ENCODE measurements at regions not wholly inside any gene's neighbourhood (a gene's known extent, or its start where the extent isn't known, plus 50 kb on each side); places are given as distances from the start of the nearest gene placed in this dataset.

DNA sequence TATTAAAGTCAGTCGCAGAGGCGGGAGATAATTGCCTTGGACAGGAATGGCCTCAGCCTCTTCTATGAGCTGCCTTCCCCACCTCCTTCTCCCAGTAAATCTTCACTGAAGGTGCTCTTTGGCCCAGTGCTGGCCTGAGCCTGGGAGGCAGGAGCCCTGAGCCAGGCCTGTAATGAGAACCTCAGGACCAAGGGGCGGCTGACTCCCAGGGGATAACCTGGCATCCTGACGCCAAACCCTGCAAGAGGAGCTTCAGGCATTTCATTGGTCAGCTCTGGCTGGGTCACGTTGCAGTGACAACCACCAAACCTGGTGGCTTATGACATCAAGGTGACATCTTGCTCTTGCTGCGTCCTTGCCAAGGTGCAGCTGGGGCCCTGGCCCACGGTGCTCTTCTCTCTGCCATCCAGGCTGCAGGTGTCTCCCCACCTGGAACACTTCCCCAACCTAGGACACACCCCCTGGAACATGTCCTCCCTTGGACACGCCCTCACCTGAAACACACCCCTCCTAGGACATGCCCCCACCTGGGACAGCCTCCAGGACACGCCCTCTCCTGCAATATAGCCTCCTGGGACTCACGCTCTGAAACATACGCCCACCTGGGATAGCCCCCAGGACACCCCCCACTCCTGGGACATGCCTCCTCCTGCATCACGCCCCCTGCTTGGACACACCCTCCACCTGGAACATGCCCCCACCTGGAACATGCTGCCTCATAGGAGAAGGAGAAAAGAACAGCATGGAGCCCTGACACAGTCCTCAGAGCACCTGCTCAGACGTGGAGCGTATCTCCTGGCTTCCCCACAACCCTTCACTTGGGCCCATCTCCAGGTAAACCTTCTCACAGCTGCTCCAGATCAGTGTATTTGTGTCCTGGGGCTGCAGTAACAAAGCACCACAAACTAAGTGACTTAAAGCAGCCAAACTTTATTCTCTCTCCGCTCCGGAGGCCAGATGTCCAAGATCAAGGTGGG, 333.6 kb downstream of the NPHP4 start:
- DNase-seq, result no peak

DNA sequence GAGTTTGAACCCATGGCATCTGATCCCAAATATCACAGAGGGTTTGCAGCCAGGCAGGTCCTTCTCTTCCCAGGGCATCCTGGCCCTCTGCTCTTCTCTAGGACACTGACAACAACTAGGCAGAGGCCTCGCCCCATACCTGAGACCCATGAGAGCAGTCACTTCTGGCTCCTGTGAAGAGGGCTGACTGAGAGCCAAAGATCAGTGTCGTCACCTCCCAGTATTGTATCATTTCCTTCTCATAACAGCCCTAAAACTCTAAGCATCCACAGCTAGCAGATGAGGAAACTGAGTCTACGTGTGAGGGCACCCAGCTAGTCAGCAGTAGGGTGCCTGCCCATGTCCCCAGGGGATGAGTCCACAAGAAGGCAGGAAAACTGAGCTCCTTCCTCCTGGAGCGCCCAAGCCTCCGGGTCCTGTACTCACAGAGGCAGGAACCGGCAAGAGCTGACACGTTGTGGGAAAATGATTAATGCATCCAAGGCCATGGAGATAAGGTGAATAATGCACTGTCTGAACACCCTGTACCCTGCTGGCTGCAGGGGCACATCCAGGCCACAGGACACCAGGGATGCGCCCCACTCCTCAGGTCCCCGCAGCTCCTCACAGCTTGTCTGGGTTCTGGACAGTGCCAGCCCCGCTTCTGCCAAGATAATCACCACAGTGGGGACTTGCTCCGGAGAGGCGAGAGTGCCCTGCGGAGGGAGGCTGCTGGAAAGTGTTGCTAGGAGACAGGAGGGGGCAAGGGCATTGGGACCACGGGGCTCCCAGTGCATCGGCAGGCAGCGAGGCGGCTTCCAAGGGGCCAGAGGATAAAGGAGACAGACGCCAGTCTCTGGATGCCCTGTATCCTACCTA, 340.0 kb downstream of the NPHP4 start:
- no peak for DNase-seq

DNA sequence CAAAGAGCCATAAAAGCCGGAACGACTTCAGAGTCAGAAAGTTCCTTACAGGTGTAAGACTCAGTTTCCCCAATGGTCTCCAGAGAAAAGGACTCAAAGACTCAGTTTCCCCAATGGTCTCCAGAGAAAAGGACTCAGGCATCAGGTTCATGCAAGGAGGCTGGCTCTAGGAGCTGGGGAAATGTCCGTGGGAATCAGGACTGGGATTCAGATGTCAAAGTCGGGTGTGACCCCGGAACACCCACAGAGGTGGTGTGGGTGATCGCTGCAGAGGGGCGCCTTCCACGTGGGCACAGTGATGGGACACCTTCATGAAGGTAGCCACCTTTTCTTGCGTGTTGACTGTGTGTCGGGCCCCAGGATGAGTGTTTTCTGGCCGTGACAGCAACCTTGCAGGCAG, 340.8 kb downstream of the NPHP4 start:
- no peak for DNase-seq

DNA sequence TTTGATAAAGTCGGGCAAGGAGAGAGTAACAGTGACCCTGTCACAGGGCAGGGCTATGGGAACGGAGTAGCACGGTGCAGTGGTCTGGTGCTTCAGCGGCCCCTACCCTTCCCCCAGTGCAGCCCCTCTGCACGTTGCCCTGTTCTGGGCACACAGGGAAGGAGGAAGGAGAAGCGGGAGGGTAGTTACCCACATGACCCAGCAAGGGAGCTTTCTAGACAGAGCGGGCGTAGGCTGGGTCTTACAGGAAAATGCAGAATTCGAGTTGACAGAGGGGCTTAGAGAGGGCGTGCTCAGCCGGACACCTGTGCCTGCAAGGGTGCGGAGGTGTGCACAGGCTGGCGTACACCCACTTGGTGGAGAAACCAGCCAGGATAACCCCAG, 341.2 kb downstream of the NPHP4 start:
- no peak for DNase-seq

DNA sequence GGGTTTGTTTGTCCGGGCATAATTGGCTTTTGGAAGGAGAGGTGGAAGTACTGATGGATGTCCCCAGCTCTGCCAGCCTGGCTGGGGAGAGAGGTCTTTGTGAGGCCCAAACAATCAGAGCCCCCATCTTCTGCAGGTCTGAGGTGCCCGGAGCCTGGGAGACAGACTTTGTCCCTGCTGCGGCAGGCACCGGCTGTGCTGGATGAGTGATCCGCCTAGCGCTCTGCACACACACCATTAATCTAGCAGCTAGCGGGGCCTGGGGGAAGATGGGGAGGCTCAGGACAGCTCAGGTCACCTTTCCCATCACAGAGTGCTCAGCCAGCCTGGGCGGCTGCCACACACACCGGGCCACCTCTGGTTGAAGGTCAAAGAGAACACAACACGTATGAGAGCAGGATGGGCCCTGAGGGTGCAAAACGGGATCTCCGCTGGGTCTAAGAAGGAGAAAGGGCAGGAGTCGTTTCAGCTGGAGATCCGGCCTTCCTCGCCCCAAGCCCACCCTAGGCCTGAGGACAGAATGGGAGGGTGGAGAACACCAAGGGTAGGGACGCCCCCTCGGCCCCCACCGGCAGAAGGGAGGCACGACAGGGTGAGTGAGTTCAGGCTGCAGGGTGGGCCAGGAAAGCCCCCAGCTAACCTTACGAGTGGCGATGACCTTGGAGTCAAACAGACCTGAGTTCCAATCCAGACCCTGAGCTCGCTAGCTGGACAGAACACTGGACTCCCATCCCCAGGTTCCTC, 341.8 kb downstream of the NPHP4 start:
- no peak for DNase-seq

DNA sequence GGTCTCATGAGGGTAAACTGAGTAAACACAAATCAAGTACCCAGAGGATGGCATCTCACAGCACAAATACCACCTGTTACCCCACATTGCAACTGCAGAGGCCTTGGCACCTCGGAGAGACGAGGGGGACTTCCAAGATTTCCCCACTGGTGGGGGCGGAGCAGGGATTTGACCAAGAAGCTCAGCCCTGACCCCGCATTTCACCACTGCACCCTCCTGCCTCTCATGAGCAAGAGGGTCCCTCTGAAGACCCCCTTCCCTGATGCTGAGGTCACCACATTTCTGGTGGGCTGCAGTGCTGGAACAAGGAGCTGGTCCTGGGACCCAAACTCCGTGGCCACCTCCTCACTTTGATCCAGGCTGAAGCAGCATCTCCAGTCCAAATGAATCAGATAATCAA, 342.4 kb downstream of the NPHP4 start:
- no peak for DNase-seq

DNA sequence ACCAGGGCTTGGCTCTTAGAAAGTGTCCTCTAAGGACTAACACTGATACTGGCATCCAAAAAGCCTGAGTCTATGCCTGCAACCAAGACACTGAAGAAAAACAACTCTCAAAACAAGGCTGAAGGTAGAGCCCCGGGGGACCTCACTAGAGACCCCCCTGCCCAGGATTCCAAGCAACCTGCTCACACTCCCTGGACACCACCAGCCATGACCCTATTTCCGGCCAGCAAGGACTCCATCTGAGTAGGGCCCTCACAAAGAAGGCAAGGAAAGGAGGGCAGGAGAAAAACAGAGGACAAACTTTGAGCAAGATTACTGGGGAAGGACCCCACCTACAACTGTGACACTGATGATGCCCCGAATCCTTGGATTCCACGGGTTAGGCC, 343.1 kb downstream of the NPHP4 start:
- DNase-seq, result no peak

DNA sequence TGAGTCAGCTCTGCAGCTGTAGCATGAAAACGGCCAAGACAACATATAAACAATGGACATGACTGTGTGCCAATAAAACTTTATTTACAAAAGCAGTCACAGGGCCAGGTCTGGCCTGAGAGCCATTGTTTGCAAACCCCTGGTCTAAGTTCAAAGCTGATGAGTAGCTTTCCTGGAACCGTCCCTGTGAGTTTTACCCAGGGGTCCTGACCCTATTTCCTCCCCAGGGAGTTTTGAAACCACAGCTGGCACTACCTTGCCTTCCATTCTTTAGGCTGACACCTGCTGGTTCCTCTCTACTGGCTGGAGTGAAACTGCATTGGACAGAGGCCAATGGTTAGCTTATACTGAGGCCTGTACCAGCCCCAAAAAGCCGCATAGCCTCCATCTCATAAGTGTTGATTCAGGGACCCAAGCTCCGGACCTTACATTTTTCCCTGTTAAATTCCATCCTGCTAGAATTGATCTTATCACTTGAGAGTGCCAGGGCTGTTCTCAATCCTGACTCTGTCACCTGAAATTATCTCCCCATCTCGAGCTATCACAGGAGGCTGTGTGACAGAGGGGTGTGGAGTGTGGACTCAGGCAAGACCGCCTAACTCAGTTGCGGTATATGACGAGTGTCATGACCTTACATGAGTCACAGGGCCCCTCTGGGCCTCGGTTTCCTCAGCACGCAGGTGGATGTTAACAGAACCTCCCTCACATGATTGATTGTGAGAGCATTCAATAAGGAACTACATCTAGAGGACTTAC, 343.6 kb downstream of the NPHP4 start:
- DNase-seq, result no peak

DNA sequence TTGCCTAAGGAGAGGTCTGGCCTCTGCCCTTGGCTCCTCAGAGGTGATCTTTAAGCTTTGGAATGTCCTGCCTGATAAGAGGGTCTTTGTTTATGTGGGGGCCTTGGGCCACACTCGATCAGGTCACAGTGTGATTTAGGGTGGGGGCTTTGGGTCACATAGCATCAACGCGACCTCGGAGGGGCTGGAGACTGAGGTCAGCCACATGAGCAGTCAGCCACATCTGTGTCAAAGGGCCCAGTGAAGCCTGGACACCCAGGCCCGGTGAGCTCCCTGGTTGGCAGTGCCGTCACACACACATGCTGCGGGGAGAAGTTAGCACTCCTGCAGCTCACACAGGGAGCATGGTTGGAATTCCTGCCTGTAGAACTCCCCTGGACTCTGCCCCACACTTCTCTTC, 345.0 kb downstream of the NPHP4 start:
- DNase-seq, result no peak

DNA sequence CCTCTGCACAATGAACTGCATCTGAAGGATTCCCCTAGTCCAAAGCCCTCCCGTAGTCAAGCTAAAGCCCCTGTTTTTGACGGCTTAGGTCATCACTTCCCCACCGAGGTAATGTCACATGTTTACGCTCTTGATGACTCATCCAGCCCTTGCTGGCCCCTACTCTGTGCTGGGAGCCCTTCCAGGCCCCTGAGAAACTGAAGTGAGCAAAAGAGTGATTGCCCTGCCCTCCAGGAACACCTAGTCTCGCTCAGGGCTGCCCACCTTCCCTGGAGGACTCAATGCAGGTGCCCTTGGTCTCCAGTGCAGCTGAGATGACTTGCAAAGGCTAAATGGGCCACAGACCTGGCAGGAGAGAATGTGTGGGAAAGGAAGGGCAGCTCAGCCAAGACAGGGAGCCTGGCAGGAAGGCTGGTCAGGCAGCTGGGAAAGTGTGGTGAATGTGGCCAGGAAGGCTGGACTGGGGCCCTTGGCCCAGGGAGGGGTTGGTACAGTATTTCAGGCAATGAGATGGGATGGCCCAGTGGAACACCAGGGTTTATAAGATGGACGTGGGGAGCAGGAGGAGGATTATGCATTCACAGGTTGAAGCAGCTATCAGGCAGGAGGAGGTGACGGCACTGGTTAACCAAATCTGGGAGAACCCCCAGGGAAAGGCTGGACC, 345.6 kb downstream of the NPHP4 start:
- no peak for DNase-seq

DNA sequence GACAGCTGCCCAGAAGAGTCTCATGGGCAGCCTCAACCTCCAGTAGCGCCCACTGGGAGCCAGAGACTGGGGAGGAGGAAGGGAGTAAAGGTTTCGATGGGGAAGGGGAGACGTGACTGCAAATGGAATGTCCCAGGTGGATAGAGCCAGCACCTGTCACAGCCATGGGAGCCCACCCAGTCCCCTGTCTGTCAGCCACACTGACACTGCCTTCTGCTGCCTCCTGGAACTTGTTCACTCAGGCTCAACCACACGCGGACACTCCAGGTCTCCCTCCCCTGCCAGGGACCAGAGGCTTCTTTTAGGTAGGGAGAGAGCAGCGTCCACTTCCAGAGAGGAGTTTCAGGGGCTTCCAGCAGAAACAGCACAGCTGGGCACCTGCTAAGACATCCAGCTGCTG, 346.3 kb downstream of the NPHP4 start:
- no peak for DNase-seq

DNA sequence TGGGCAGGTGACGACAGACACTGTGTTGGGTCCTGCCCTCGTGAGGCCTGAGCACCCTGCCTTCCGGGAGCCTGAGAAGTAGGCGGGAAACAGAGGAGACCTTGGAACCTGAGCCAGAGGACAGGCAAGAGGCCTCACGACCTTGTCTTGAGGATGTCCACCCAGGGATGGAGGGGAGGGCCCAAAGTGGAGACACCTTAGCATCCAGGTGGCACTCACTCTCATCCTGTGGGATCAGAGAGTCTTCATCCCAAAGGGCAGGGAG, 347.2 kb downstream of the NPHP4 start:
- no peak for DNase-seq

DNA sequence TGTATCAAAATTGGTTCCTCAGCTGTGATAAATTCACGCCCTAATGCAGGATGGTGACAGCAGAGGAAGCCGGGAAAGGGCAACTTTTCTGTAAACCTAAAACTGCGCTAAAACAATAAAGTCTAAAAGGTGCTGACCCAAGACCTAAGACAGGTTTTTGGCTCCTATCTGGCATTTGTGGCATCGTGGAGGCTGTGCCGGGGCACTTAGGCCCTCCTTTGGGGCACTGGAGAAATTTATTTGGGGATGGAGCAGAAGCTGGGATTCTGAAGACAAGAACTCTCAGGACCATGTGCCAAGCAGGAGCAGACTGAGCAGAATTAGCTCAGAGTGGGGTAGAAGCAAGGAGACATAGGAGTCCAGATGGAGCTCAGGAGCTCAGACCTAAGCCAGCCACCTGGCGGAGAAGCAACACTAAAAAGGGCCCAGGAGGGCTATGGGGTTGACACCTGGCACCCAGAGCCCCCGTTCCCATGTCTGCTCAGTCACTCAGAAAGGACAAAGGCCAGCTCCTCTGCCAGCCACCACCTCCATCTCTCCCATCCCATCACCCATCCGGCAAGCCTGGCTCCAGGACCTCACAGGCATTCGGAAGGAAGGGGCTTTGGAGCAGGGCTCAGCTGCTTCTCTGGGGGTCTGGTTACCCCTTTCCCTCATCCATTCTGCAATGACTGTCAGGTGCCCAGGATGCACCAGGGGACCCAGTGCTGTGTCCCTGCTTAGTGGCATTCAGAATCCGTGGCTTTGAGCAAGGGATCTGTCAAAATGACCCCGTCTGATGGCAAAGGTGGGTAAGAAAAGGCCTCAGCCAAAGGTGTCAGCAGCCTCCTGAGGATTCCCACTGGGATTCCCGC, 347.7 kb downstream of the NPHP4 start:
- DNase-seq, result no peak

DNA sequence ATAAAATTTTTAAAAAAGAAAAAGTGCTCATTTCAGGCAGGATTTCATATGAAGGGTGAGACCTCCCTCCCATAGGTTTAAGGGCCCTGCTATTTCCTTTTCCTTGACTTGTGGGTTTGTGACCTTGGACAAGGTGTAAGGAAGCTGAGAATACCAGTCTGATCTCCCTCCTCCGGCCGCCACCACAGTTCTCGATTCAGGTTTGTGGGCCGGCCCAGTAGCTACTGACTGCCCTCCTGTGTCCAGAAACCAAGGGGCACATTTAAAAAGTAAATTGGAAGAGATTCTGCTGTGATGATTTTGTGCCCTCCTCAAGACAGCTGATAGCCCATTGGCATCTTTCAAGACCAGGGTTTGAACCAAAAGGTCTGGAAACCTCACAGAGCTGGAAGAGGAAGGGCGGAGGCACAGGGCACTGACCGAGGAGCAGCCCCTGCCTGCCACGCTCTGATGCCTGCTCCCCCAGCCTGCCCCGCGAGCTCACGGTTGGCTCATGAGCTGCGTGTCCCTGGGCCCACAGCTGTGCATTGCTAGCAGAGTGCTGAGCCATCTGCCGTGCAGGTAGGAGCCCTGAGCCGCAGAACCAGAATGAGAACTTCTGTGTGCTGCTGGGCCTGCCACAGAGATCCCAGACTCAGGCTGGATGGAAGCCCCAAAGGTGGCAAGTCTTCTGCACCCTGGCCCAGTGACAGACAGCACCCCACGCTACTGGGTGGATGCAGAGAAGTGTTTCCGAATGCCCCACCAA, 348.7 kb downstream of the NPHP4 start:
- DNase-seq, result no peak

DNA sequence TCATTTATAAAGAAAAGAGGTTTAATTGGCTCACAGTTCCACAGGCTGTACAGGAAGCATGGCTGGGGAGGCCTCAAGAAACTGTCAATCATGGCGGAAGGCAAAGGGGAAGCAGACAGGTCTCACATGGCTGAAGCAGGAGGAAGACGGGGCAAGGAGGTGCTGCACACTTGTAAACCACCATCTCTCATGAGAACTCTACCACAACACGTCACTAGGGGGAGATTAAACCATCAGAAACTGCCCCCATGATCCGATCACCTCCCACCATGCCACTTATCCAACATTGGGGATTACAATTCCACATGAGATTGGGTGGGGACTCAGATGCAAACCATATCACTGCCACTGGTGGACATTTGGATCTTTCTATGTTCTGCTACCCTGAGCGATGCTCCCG, 351.4 kb downstream of the NPHP4 start:
- no peak for DNase-seq

DNA sequence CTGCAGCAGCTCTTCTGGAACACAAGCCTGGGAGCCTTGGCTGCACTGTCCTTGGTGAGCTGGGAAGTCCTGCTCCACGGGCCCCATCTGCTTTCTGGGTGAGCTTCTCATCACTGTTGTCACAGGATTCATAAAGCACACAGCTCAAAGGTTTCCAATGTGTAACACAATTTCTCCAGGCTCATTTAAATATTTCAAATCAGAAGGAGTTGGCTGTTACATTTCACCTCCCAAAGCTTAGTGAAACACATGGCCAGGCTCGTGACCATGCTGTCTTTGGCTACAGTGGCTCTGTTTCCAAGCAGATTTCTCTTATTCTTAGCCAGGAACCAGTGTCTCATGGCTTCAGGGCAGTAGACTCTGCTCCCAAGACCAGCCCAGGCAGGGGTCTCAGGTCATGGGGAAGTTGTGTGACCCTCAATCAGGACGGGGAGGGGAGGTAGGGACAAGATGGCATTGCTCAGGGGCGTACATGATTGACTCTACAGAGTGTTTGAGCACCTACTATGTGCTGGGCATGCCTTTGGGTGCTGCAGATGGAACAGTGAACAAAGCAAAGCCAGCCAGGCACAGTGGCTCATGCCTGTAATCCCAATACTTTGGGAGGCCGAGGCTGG, 353.0 kb downstream of the NPHP4 start:
- DNase-seq, result no peak

DNA sequence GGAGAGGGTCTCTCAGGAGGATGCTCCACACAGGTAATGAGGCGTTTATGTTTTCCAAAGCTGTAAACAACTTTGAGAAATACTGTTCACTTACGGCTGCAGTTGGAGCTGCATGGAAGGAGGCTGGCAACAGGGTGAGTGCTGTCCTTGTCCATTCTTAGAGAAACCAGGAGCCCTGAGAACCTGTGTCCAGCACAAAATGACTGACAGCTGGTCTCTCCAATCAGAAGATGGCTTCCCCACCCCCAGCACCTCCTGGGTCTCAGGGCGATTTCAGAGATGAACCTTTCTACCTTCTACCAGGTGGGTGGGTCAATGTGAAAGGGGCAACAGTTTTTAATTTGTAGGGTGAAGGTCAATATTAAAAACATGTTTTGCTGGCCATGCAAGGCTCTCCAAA, 353.6 kb downstream of the NPHP4 start:
- DNase-seq, result no peak

DNA sequence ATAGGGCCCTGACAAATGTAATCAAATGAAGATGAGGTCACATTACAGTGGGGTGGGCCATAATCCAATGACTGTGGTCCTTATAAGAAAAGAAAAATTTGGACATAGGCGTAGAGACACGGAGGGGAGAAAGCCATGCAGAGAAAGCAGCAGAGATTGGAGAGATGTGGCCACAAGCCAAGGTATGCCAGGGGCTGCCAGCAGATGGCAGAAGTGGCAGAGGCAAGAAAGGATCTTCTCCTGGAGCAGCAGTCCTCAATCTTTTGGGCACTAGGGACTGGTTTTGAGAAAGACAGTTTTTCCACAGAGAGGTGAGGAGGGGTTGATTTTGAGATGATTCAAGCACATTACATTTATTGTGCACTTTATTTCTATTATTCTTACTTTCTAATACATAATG, 355.1 kb downstream of the NPHP4 start:
- no peak for DNase-seq

DNA sequence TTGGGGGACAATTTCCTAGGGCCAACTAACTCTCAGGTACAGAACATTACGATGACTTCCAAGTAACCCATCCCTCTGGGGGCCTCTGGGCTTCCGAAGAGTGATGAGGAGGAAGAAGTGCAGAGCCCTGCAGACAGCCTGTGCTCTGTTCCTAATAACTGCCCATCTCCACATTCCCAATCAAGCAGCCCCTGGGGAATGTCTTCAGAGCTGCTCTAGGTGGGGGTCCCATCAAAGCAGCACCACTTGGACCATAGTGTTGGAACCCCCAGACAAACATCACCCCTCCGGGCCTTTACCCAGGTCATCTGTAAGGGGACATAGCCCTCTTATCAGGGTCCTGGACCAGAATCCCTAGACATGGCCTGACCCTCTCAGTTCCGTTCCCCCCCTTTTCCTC, 357.3 kb downstream of the NPHP4 start:
- DNase-seq, result no peak

DNA sequence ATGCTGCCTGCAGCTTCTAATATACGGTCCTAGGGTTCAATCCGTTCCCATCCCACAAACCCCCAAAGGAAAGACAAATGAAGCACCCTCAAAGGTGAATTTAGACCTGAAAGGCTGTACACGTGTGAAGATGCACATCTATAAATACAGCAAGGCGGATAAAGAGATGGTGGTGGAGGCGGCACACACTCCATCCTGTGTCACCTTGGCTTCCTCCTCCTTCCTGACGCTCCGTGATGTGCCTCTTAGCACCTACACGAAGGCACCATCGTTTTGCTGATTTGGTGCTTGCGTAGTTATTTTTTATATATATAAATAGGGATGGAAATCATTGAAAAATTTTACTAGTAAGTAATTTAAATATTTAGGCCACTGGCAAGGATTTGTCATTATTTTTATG, 359.4 kb downstream of the NPHP4 start:
- no peak for DNase-seq
